ENCODE measurements at regions not wholly inside any gene's neighbourhood (a gene's known extent, or its start where the extent isn't known, plus 50 kb on each side); places are given as distances from the start of the nearest gene placed in this dataset.

DNA sequence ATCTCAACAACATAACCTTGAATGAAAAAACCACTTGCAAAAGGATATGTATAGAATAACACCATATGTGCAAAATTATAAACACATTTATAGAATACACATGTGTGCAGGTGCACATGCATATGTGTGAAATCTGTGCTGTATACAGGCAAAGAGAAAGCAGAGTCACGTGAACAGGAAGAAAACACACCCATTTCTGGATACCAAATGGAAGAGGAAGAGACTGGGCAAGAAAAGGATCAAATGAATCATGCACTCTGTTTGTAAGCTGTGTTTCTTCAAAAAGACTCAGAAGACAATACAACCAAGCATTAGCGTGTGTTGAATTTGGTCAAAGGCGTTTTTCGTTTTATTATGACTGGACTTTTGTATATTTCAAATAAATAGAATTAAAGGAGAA lies 111.3 kb upstream of the ERG start:
- TF ChIP-seq, protein P1, sequence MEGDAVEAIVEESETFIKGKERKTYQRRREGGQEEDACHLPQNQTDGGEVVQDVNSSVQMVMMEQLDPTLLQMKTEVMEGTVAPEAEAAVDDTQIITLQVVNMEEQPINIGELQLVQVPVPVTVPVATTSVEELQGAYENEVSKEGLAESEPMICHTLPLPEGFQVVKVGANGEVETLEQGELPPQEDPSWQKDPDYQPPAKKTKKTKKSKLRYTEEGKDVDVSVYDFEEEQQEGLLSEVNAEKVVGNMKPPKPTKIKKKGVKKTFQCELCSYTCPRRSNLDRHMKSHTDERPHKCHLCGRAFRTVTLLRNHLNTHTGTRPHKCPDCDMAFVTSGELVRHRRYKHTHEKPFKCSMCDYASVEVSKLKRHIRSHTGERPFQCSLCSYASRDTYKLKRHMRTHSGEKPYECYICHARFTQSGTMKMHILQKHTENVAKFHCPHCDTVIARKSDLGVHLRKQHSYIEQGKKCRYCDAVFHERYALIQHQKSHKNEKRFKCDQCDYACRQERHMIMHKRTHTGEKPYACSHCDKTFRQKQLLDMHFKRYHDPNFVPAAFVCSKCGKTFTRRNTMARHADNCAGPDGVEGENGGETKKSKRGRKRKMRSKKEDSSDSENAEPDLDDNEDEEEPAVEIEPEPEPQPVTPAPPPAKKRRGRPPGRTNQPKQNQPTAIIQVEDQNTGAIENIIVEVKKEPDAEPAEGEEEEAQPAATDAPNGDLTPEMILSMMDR (IDR thresholded peaks at IDR 0.05), result no peak
- no peak for TF ChIP-seq POLR2A (IDR thresholded peaks at IDR 0.05)
